Muscle layer of colon (tissue), 2 donors: ENCODE measurements at regions not wholly inside any gene's neighbourhood (a gene's known extent, or its start where the extent isn't known, plus 50 kb on each side); places are given as distances from the start of the nearest gene placed in this dataset.

ENCODE experiments used
- H3K27ac ChIP-seq: one replicate; pipeline ENCODE4 v1.7.0; 2013; ENCODE audit warnings: low read depth, mild to moderate bottlenecking, low read length, moderate library complexity
- H3K27me3 ChIP-seq, 2 donors: one replicate each; pipeline ENCODE4 v1.7.0; 2013; ENCODE audit warnings: low read length in 2 of 2, mild to moderate bottlenecking in 2 of 2; ENCODE audit not compliant: insufficient read depth in 2 of 2, control insufficient read depth in 1 of 2
- H3K36me3 ChIP-seq: one replicate; pipeline ENCODE4 v1.7.0; 2013; ENCODE audit warnings: mild to moderate bottlenecking, low read length; ENCODE audit not compliant: insufficient read depth
- H3K4me1 ChIP-seq: one replicate; pipeline ENCODE4 v1.7.0; 2013; ENCODE audit warnings: mild to moderate bottlenecking, low read length; ENCODE audit not compliant: insufficient read depth
- H3K4me3 ChIP-seq, 2 donors: one replicate each; pipeline ENCODE4 v1.7.0; 2013; ENCODE audit warnings: low read length in 2 of 2, low read depth in 1 of 2, mild to moderate bottlenecking in 1 of 2, moderate library complexity in 1 of 2
- H3K9ac ChIP-seq: one replicate; pipeline ENCODE4 v1.7.0; 2013; ENCODE audit warnings: low read length
- H3K9me3 ChIP-seq: one replicate; pipeline ENCODE4 v1.7.0; 2013; ENCODE audit warnings: mild to moderate bottlenecking, low read length
- donor health status: abdominal sarcoma.
- donor health status: Adenocarcinoma of cecum.

DNA sequence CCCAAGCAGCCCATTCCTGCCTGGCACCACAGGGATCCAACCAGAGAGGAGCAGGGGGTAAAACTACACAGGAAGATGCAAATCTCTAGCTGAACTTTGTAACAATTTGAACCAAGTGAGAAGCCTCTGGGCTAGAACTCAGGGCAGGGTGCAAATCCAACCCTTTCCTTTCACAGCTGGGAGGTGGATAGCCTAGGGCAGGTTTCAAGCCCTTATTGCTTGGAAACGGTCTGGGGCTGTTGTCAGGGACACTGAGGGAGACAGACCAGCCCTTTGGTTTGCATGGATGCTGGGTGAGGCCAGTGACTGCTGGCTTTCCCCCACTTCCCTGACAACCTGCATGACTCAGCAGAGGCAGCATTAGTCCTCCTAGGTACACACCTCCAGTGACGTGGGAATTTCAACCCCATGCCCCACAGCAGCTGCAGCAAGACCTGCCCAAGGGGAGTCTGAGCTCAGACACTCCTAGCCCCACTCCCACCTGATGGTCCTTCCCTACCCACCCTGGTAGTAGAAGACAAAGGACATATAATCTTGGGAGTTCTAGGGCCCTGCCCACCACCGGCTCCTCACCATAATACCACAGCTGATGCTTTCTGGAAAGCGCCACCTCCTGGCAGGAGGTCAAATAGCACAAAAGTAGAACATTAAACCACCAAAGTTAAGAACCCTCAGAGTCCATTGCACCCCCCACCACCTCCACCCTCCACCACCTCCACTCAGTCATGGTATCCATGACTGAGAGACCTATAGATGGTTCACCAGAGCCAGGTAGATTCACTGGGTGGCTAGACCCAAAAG, 797.7 kb upstream of the MAN1A1 start:
- Histone ChIP-seq H3K4me3 (no peak overlapping the region), H3K9me3 (no peaks in the 10 kb centered on the region), H3K36me3 (no peaks in the 10 kb centered on the region), H3K27ac (no peak overlapping the region), H3K4me1 (no peaks in the 10 kb centered on the region), H3K9ac (no peak overlapping the region), H3K27me3 (no peaks in the 10 kb centered on the region)

- H3K9ac ChIP-seq: no peak overlapping the region
- H3K9me3 ChIP-seq: no peaks in the 10 kb centered on the region
- H3K36me3 ChIP-seq: no peaks in the 10 kb centered on the region
- no peak overlapping the region for H3K27ac ChIP-seq
- H3K4me3 ChIP-seq: no peak overlapping the region
- H3K27me3 ChIP-seq: no peaks in the 10 kb centered on the region
- no peaks in the 10 kb centered on the region for H3K4me1 ChIP-seq
Observed at GRCh38 chr6:120141601-120142000, 792.0 kb upstream of the MAN1A1 start.

GRCh38 chr6:120137492-120137891, 787.9 kb upstream of the MAN1A1 start:
- H3K9me3 ChIP-seq: no peaks in the 10 kb centered on the region
- H3K27ac ChIP-seq: no peak overlapping the region
- no peaks in the 10 kb centered on the region for H3K4me1 ChIP-seq
- no peak overlapping the region for H3K9ac ChIP-seq
- H3K4me3 ChIP-seq: no peak overlapping the region
- H3K27me3 ChIP-seq: no peaks in the 10 kb centered on the region
- no peaks in the 10 kb centered on the region for H3K36me3 ChIP-seq

DNA sequence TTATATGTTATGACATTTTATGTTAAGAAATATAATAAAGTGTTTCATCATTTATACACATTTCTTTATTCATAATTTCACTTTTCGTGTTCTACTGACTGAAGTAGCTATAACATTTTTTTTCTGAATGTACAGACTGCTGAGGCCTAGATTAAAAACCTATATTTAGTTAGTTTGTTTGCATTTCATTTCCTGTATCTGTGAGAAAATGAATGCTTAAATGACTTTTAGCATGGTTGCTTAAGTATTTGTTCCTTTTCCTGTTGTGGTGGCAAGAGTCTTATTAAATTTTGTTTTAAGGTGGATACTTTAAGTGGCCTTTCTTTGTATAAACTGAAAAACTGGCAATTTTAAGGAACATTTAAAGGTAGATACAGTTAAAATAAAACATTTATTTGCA, 779.7 kb upstream of the MAN1A1 start:
- Histone ChIP-seq H3K27me3 (no peaks in the 10 kb centered on the region), H3K27ac (no peak overlapping the region), H3K36me3 (no peaks in the 10 kb centered on the region), H3K4me3 (no peak overlapping the region), H3K9me3 (no peaks in the 10 kb centered on the region), H3K9ac (no peak overlapping the region), H3K4me1 (no peaks in the 10 kb centered on the region)

- no peaks in the 10 kb centered on the region for H3K36me3 ChIP-seq
- H3K9ac ChIP-seq: no peak overlapping the region
- H3K27me3 ChIP-seq: no peaks in the 10 kb centered on the region
- H3K4me1 ChIP-seq: no peaks in the 10 kb centered on the region
- no peak overlapping the region for H3K27ac ChIP-seq
- no peak overlapping the region for H3K4me3 ChIP-seq
- H3K9me3 ChIP-seq: no peaks in the 10 kb centered on the region
Observed at GRCh38 chr6:120122401-120122800, 772.8 kb upstream of the MAN1A1 start.

DNA sequence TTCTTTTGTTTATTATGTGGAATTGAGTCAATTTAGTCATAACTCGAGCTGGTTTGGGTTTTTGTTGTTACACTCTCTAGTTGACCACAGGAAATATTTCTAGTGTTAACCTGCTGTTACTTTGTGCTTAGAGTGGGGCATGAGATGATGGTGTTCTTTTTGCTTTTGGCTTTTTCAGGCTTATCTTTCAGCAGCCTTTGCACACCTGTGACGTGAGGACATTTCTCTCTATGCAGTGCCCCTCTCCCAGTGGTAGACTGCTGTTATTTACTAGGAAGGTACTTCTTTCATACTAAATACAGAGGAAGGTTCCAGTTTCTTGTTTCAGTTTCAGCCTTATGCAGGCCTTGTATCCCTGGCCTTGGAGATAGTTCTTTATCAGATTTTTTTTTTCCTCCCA, 766.8 kb upstream of the MAN1A1 start:
- H3K27ac ChIP-seq: no peak overlapping the region
- no peak overlapping the region for H3K4me3 ChIP-seq
- no peak overlapping the region for H3K9ac ChIP-seq
- no peaks in the 10 kb centered on the region for H3K36me3 ChIP-seq
- H3K27me3 ChIP-seq: no peaks in the 10 kb centered on the region
- peaks cover 4% of the 10 kb centered on the region for H3K9me3 ChIP-seq
- H3K4me1 ChIP-seq: no peaks in the 10 kb centered on the region

- Histone ChIP-seq H3K9me3 (peaks cover 4% of the 10 kb centered on the region), H3K27me3 (no peaks in the 10 kb centered on the region), H3K27ac (no peak overlapping the region), H3K9ac (no peak overlapping the region), H3K36me3 (no peaks in the 10 kb centered on the region), H3K4me1 (no peaks in the 10 kb centered on the region), H3K4me3 (no peak overlapping the region)
Observed at GRCh38 chr6:120112980-120113379, 763.4 kb upstream of the MAN1A1 start.

DNA sequence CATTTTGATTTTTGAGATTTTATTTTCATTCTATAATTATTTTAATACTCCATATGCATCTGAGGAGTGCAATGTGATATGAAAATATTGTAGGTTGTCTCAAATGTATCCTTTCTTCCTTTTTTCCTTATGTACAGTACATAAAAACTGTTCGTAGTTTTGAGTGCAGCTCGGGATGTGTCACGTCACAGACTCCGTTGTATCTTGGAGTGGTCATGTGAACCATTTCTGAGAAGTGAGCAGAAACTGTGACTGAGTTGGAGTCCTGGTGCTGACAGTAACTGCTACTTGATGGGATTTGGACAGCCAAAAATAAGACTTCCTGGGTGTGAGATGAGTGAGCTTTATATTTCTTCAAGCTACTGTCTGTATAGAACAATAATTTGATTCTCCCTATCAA, 761.4 kb upstream of the MAN1A1 start:
- Histone ChIP-seq H3K9me3 (peaks cover 4% of the 10 kb centered on the region), H3K36me3 (no peaks in the 10 kb centered on the region), H3K4me1 (no peaks in the 10 kb centered on the region), H3K27me3 (no peaks in the 10 kb centered on the region), H3K27ac (no peak overlapping the region), H3K9ac (no peak overlapping the region), H3K4me3 (no peak overlapping the region)

DNA sequence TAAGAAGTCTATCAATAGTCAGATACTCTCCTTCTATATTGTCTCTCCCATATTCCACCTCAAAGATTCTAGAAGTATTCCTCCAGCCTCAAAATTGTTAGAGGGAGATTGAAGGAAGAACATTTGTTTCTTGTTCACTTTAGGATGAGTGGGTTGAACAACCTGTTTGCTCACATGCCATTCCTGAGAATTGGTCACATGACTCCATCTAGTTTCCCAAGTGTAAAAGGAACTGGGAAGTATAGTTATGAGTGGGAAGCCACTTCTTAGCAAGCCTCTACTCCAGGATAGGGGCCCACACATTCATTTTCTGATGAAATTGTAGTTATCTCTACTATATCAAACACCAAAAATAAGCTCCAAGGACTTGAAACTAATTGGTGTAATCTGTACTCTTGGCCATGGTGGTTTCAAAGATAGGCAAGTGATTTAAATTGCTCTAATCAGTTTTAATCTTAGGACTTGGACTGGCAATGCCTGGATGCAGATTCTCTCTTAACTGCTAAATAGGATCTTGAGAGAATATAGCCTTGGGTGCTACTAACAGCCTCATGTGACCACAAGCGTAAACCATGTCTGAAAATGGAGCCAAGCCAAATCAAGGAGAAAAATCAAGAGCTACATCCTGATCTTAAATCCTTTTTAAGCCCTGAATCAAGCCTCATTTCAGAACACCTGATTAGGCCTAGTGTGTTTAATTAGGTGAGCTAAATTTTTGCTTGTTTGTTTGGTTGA, 758.7 kb upstream of the MAN1A1 start:
- Histone ChIP-seq H3K4me3 (no peak overlapping the region), H3K9me3 (peaks cover 4% of the 10 kb centered on the region), H3K9ac (no peak overlapping the region), H3K27ac (no peak overlapping the region), H3K27me3 (no peaks in the 10 kb centered on the region), H3K4me1 (no peaks in the 10 kb centered on the region), H3K36me3 (no peaks in the 10 kb centered on the region)

DNA sequence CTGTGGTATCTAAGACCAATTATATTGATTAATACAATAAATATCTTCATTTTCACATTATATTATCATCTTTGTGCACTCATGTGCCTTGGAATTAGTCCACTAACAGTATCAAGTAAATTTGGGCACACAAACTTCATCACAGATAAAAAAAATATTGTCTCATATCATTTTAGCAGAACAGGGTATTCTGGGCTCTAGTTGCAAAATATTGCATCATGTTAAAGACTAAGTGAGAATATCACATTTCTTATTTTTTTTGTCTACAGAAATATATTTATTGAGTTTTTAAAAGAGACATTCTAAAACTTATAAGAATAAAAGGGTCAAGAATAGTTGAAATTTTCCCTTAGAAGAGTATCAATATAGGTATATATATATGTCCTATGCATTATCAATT, 754.1 kb upstream of the MAN1A1 start:
- H3K36me3 ChIP-seq: no peaks in the 10 kb centered on the region
- no peak overlapping the region for H3K27ac ChIP-seq
- no peak overlapping the region for H3K9ac ChIP-seq
- H3K27me3 ChIP-seq: no peaks in the 10 kb centered on the region
- no peaks in the 10 kb centered on the region for H3K4me1 ChIP-seq
- H3K4me3 ChIP-seq: no peak overlapping the region
- H3K9me3 ChIP-seq: no peaks in the 10 kb centered on the region

DNA sequence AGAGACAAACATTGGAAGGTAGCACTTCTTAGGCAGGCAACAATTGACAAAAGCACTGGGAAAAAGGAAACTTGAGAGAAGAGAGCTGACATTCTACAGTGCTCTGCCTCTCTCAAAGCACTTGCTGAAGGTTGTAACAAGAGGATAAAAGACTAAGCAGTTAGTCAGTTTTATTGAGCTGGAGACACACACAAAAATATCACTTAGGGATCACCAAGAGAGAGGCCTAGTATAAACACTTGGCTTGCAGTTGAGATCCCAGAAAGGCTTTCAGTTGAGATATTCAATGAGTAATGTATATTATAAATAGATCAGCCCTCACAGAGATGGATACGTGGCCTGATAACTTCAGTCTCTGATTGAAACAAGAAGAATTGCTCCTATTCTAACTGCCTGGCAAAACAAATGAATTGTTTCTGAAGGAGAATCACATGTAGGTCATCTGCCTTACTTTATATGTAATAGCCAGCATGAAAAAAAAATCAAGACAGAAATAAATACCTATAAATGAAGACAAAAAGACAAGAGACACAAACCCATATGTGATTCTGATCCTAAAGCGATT, 747.2 kb upstream of the MAN1A1 start:
- Histone ChIP-seq H3K27ac (no peak overlapping the region), H3K4me3 (no peak overlapping the region), H3K4me1 (no peaks in the 10 kb centered on the region), H3K27me3 (no peaks in the 10 kb centered on the region), H3K9ac (no peak overlapping the region), H3K36me3 (no peaks in the 10 kb centered on the region), H3K9me3 (no peaks in the 10 kb centered on the region)
